ACC112 (cell line): ENCODE measurements at regions not wholly inside any gene's neighbourhood (a gene's known extent, or its start where the extent isn't known, plus 50 kb on each side); places are given as distances from the start of the nearest gene placed in this dataset.

Experiments
- H2AFZ ChIP-seq: fragments of 200-600 bp; sonication (generic); one replicate; pipeline ENCODE4 v1.6.0; 2017; ENCODE audit warnings: antibody characterized with exemption, low read length; ENCODE audit not compliant: unreplicated experiment
- H3K27ac ChIP-seq: fragments of 200-600 bp; sonication (generic); 2 replicates; pipeline ENCODE4 v1.5.1; 2014; ENCODE audit warnings: low read depth, mild to moderate bottlenecking, antibody characterized with exemption, low read length, moderate library complexity
- H3K27me3 ChIP-seq: fragments of 200-600 bp; sonication (generic); 2 replicates; pipeline ENCODE4 v1.6.1; 2014; ENCODE audit warnings: mild to moderate bottlenecking, antibody characterized with exemption, low read length, moderate library complexity, mixed read lengths; ENCODE audit not compliant: insufficient read depth
- H3K36me3 ChIP-seq: fragments of 200-600 bp; sonication (generic); 2 replicates; pipeline ENCODE4 v1.6.1; 2016; ENCODE audit warnings: mild to moderate bottlenecking, antibody characterized with exemption, low read length, moderate library complexity, mixed read lengths; ENCODE audit not compliant: insufficient read depth
- H3K4me1 ChIP-seq: fragments of 200-600 bp; sonication (generic); one replicate; pipeline ENCODE4 v1.6.1; 2016; ENCODE audit warnings: low read length, mixed read lengths; ENCODE audit not compliant: insufficient read depth, unreplicated experiment, control insufficient read depth
- H3K4me3 ChIP-seq: fragments of 200-600 bp; sonication (generic); 2 replicates; pipeline ENCODE4 v1.5.1; 2014; ENCODE audit warnings: mild to moderate bottlenecking, low read depth, low read length
- H3K79me2 ChIP-seq: fragments of 200-600 bp; sonication (generic); one replicate; pipeline ENCODE4 v1.6.0; 2016; ENCODE audit warnings: low read length; ENCODE audit not compliant: control insufficient read depth, unreplicated experiment, insufficient read depth

- Histone ChIP-seq H3K4me3 (no peak overlapping the region), H2AFZ (no peak overlapping the region), H3K27ac (no peak overlapping the region), H3K4me1 (peaks cover 17% of the 10 kb centered on the region), H3K27me3 (no peaks in the 10 kb centered on the region), H3K36me3 (no peaks in the 10 kb centered on the region), H3K79me2 (no peaks in the 10 kb centered on the region)
Measured at GRCh38 chr2:120622159-120622869, 113.4 kb upstream of the GLI2 start.

GRCh38 chr2:120622886-120623753 is 112.5 kb upstream of the GLI2 start:
- peaks cover 14% of the 10 kb centered on the region for H3K4me1 ChIP-seq
- no peak overlapping the region for H3K27ac ChIP-seq
- H3K27me3 ChIP-seq: peaks cover 1% of the 10 kb centered on the region; the same call in 1 of the 2 replicates
- no peak overlapping the region for H2AFZ ChIP-seq
- no peaks in the 10 kb centered on the region for H3K36me3 ChIP-seq
- no peak overlapping the region for H3K4me3 ChIP-seq
- H3K79me2 ChIP-seq: no peaks in the 10 kb centered on the region

GRCh38 chr2:120624061-120624737 is 111.5 kb upstream of the GLI2 start:
- peaks cover 14% of the 10 kb centered on the region for H3K4me1 ChIP-seq
- H3K27ac ChIP-seq: no peak overlapping the region

GRCh38 chr2:120624738-120625446 is 110.8 kb upstream of the GLI2 start:
- Histone ChIP-seq H3K4me1 (peaks cover 8% of the 10 kb centered on the region), H3K27ac (no peak overlapping the region), H3K36me3 (no peaks in the 10 kb centered on the region), H3K4me3 (no peak overlapping the region), H2AFZ (no peak overlapping the region), H3K27me3 (peaks cover 13% of the 10 kb centered on the region), H3K79me2 (no peaks in the 10 kb centered on the region)

More at GRCh38 chr2:120624061-120624737, 111.5 kb upstream of the GLI2 start:
- peaks cover 9% of the 10 kb centered on the region for H3K27me3 ChIP-seq
- H3K4me3 ChIP-seq: no peak overlapping the region
- no peak overlapping the region for H2AFZ ChIP-seq
- H3K36me3 ChIP-seq: no peaks in the 10 kb centered on the region
- H3K79me2 ChIP-seq: no peaks in the 10 kb centered on the region

- Histone ChIP-seq H3K4me1 (no peaks in the 10 kb centered on the region), H3K4me3 (no peak overlapping the region)
Measured at GRCh38 chr2:120625865-120626560, 109.7 kb upstream of the GLI2 start.

GRCh38 chr2:120626566-120626965 is 109.1 kb upstream of the GLI2 start:
- no peaks in the 10 kb centered on the region for H3K36me3 ChIP-seq
- H2AFZ ChIP-seq: no peak overlapping the region
- no peaks in the 10 kb centered on the region for H3K79me2 ChIP-seq
- H3K4me3 ChIP-seq: no peak overlapping the region
- H3K27ac ChIP-seq: no peak overlapping the region
- H3K4me1 ChIP-seq: no peaks in the 10 kb centered on the region
- peaks cover 13% of the 10 kb centered on the region for H3K27me3 ChIP-seq

More at GRCh38 chr2:120625865-120626560, 109.7 kb upstream of the GLI2 start:
- no peak overlapping the region for H3K27ac ChIP-seq
- H3K79me2 ChIP-seq: no peaks in the 10 kb centered on the region
- no peak overlapping the region for H2AFZ ChIP-seq
- H3K36me3 ChIP-seq: no peaks in the 10 kb centered on the region
- H3K27me3 ChIP-seq: peaks cover 13% of the 10 kb centered on the region

GRCh38 chr2:120628248-120628647 is 107.4 kb upstream of the GLI2 start:
- no peaks in the 10 kb centered on the region for H3K79me2 ChIP-seq
- H3K27me3 ChIP-seq: peaks cover 13% of the 10 kb centered on the region
- H2AFZ ChIP-seq: no peak overlapping the region
- H3K27ac ChIP-seq: no peak overlapping the region
- H3K4me1 ChIP-seq: no peaks in the 10 kb centered on the region
- no peak overlapping the region for H3K4me3 ChIP-seq
- no peaks in the 10 kb centered on the region for H3K36me3 ChIP-seq

- Histone ChIP-seq H3K4me3 (no peak overlapping the region), H3K27ac (no peak overlapping the region), H3K27me3 (peaks cover 13% of the 10 kb centered on the region), H2AFZ (no peak overlapping the region), H3K79me2 (no peaks in the 10 kb centered on the region), H3K36me3 (no peaks in the 10 kb centered on the region), H3K4me1 (no peaks in the 10 kb centered on the region)
Measured at GRCh38 chr2:120629241-120629895, 106.3 kb upstream of the GLI2 start.

GRCh38 chr2:120630031-120630701 is 105.5 kb upstream of the GLI2 start:
- no peak overlapping the region for H3K4me3 ChIP-seq
- H2AFZ ChIP-seq: no peak overlapping the region
- no peaks in the 10 kb centered on the region for H3K79me2 ChIP-seq
- peaks cover 21% of the 10 kb centered on the region for H3K27me3 ChIP-seq
- no peaks in the 10 kb centered on the region for H3K4me1 ChIP-seq
- no peaks in the 10 kb centered on the region for H3K36me3 ChIP-seq
- no peak overlapping the region for H3K27ac ChIP-seq
